GM12864 (cell line): ENCODE measurements at regions not wholly inside any gene's neighbourhood (a gene's known extent, or its start where the extent isn't known, plus 50 kb on each side); places are given as distances from the start of the nearest gene placed in this dataset.

Source experiments
- DNase-seq: peaks from one replicate; pipeline ENCODE4 v3.0.0-alpha.2; 2011; ENCODE audit warnings: low read depth
- H3K4me3 ChIP-seq: 2 replicates; pipeline ENCODE4 v1.5.1; 2011; ENCODE audit warnings: mild to moderate bottlenecking, low read depth, low read length, control low read depth
- TF ChIP-seq, protein P1 (sequence below): IDR thresholded peaks from 2 replicates; pipeline ENCODE4 v1.5.1; 2011; ENCODE audit warnings: low read depth, mild to moderate bottlenecking, moderate library complexity, low read length, control low read depth, inconsistent platforms; ENCODE audit errors: missing control alignments

DNA sequence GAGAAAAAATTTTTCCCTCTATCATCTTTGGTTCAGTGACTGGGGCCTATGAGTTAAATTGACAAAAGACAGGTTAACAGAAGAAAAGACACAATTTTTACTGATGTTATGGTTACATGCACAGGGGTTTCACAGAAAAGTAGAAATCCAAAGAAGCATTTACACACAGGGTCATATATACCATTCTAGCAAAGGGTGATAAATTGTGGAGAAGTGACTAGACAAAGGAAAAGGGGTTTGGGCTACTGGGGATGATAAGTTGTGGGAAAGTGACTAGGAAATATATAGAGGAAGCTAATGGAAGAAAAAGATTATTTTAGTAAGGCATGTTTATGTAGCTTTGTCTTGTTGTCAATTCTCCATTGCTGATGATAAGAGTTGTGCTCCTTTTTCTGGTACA, 276.7 kb upstream of the JARID2 start:
- TF ChIP-seq, protein P1, sequence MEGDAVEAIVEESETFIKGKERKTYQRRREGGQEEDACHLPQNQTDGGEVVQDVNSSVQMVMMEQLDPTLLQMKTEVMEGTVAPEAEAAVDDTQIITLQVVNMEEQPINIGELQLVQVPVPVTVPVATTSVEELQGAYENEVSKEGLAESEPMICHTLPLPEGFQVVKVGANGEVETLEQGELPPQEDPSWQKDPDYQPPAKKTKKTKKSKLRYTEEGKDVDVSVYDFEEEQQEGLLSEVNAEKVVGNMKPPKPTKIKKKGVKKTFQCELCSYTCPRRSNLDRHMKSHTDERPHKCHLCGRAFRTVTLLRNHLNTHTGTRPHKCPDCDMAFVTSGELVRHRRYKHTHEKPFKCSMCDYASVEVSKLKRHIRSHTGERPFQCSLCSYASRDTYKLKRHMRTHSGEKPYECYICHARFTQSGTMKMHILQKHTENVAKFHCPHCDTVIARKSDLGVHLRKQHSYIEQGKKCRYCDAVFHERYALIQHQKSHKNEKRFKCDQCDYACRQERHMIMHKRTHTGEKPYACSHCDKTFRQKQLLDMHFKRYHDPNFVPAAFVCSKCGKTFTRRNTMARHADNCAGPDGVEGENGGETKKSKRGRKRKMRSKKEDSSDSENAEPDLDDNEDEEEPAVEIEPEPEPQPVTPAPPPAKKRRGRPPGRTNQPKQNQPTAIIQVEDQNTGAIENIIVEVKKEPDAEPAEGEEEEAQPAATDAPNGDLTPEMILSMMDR = no peak
- no peak overlapping the region for H3K4me3 ChIP-seq
- no peak for DNase-seq

DNA sequence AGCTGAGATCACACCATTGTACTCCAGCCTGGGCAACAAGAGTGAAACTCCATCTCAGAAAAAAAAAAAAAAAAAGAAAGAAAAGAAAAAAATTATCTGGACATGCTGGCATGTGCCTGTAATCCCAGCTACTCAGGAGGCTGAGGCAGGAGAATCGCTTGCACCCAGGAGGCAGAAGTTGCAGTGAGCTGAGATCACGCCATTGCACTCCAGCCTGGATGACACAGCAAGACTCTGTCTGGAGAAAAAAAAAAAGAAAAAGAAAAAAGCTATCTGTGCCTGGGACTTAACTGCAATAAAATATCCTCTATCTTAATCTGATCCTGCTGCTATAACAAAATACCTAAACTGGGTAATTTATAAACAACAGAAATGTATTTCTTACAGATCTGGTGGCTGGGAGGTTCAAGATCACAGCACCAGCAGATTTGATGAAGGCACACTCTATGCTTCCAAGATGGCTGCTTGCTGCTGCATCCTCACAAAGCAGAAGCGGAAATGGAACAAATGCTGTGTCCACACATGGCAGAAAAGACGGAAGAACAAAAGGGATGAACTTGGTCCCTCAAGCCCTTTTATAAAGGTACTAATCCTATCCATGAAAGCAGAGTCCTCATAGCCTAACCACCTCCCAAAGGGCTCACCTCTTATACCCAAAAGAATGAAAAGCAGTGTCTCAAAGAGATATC, 273.3 kb upstream of the JARID2 start:
- H3K4me3 ChIP-seq = no peak overlapping the region
- DNase-seq = no peak
- TF ChIP-seq, protein P1 = no peak

DNA sequence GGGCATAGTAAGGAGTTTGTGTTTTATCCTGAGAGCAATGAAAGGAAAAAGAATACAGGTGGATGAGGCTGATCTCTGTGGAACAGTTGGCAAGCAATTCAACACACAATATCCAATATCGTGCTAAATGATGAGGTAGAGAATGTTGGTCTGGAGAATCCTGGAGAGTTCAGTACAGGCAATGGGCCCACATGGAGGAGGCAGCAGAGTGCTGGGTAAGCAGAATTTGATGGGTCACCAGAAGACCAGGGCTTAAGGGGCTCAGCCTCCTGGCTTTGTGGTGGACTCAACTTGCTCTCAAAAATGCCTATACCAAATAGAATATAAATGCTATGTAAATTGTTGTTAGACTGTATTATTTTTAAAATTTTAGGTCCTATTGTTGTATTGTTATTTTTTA, 271.5 kb upstream of the JARID2 start:
- TF ChIP-seq, protein P1 = no peak

DNA sequence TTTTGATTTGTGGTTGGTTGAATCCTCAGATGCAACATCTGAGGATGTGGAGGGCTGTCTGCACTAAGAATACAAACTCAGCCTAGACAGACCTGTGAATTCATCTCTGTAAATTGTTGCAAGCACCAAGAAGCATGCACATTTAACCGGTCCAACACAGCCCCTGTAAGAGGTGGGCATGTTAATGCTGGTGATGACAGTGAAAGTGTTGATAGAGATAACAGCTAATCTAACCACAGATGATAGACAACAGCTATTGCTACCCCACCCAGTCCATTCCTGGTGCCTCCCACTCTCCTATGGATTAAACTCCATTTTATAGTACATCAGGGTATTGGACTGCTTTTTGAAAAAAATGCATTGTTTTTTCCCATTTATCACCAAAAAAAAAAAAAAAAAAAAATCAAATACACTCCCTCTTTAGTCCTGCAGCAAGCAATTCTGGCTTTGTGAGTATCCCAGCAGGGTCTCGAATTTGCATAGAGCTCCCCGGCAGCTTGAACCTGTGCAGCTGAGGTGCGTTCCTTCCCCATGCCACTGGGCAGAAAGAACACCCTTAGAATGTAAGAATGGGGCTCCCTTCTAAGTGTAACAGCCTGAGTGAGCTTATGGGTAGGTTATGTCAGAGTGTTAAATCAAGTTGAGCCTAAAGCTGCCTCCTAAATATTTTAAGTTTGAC, 270.9 kb upstream of the JARID2 start:
- no peak for DNase-seq
- TF ChIP-seq, protein P1 = no peak
- H3K4me3 ChIP-seq = no peak overlapping the region

More for the DNA sequence above, 271.5 kb upstream of the JARID2 start:
- no peak for DNase-seq
- H3K4me3 ChIP-seq = no peak overlapping the region

DNA sequence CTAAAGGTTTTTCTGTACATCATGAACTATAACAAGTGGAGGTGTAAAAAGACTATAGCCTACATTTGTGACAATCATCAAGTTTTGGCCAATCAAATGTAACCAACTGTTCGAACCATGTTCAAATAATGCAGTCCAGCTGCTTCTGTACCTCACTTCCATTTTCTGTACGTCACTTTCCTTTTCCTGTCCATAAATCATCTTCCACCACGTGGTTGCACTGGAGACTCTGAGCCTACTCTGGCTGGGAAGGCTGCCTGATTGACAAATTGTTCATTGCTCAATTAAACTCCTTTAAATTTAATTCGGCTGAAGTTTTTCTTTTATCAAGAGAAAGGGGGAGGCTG, 270.4 kb upstream of the JARID2 start:
- DNase-seq = peak; percentile 13
- TF ChIP-seq, protein P1 = no peak

DNA sequence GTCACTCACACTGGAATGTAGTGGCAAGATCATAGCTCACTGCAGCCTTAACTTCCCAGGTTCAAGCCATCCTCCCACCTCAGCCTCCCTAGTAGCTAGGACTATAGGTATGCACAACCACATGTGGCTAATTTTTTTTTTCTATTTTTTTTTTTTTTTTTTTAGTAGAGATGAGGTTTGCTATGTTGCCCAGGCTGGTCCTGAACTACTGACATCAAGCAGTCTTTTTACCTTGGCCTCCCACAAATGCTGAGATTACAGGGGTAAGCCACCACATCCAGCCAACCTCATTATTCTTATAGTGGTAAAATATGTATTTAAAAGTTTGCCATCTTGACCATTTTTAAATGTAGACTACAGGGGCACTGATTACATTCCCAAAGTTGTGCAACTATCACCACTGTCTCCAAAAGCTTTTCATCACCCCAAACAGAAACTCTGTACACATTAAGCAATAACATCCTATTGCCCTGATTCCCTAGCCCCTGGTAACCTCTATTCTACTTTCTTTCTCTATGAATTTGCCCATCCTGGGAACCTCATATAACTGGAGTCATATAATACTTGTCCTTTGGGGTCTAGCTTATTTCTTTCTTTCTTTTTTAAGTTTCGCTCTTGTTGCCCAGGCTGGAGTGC, 268.0 kb upstream of the JARID2 start:
- TF ChIP-seq, protein P1 = no peak
- no peak overlapping the region for H3K4me3 ChIP-seq
- no peak for DNase-seq

More for the DNA sequence above, 270.4 kb upstream of the JARID2 start:
- no peak overlapping the region for H3K4me3 ChIP-seq
